HAP-1 (cell line): ENCODE measurements at regions not wholly inside any gene's neighbourhood (a gene's known extent, or its start where the extent isn't known, plus 50 kb on each side); places are given as distances from the start of the nearest gene placed in this dataset.

Source experiments
- DNase-seq, 2 experiments: peaks; one replicate each; pipeline ENCODE4 v3.0.0-alpha.2; 2016 to 2020; ENCODE audit warnings: low spot score in 2 of 2
- H3K27me3 ChIP-seq: fragments of 250-450 bp; sonication (Bioruptor Pico); 2 replicates; pipeline ENCODE4 v1.5.1; 2020; ENCODE audit warnings: low read depth, mild to moderate bottlenecking, moderate library complexity
- H3K36me3 ChIP-seq: fragments of 250-450 bp; sonication (Bioruptor Pico); replicated peaks from 2 replicates; pipeline ENCODE4 v1.5.1; 2020; ENCODE audit warnings: mild to moderate bottlenecking
- H3K4me1 ChIP-seq: fragments of 250-450 bp; sonication (Bioruptor Pico); 2 replicates; pipeline ENCODE4 v1.5.1; 2020; ENCODE audit warnings: mild to moderate bottlenecking
- H3K4me3 ChIP-seq: fragments of 250-450 bp; sonication (Bioruptor Pico); 2 replicates; pipeline ENCODE4 v1.5.1; 2020; ENCODE audit warnings: mild to moderate bottlenecking, moderate library complexity
- H3K9me3 ChIP-seq: fragments of 250-450 bp; sonication (Bioruptor Pico); 2 replicates; pipeline ENCODE4 v1.5.1; 2020; ENCODE audit warnings: mild to moderate bottlenecking, moderate library complexity
- in situ Hi-C: fragments of 300-500 bp; cut with MboI; formaldehyde crosslinking; loops from 3 replicates; pipeline ENCODE4 v1.14.3; 2020; ENCODE audit warnings: low sequenced_read_pairs, inconsistent platforms, mixed read lengths

- in situ Hi-C loops = no loop called here
- 0 out of 2 replicates have a peak, but pooled peaks cover 2% of the 10 kb centered on the region for H3K4me1 ChIP-seq
Measured at GRCh38 chr20:50428097-50428828, 81.9 kb upstream of the PTPN1 start.

GRCh38 chr20:50429412-50429811 is 80.8 kb upstream of the PTPN1 start:
- Histone ChIP-seq H3K9me3 (no peaks in the 10 kb centered on the region), H3K36me3 (no peaks in the 10 kb centered on the region), H3K4me3 (no peak overlapping the region), H3K27me3 (peaks cover 4% of the 10 kb centered on the region; the same call in 1 of the 2 replicates), H3K4me1 (0 out of 2 replicates have a peak, but pooled peaks cover under 1% of the 10 kb centered on the region)
- in situ Hi-C loops = no loop called here
- DNase-seq = no peak

More at GRCh38 chr20:50428097-50428828, 81.9 kb upstream of the PTPN1 start:
- no peak for DNase-seq
- H3K27me3 ChIP-seq = peaks cover 4% of the 10 kb centered on the region; the same call in 1 of the 2 replicates
- H3K36me3 ChIP-seq = no peaks in the 10 kb centered on the region
- no peaks in the 10 kb centered on the region for H3K9me3 ChIP-seq
- no peak overlapping the region for H3K4me3 ChIP-seq

DNA sequence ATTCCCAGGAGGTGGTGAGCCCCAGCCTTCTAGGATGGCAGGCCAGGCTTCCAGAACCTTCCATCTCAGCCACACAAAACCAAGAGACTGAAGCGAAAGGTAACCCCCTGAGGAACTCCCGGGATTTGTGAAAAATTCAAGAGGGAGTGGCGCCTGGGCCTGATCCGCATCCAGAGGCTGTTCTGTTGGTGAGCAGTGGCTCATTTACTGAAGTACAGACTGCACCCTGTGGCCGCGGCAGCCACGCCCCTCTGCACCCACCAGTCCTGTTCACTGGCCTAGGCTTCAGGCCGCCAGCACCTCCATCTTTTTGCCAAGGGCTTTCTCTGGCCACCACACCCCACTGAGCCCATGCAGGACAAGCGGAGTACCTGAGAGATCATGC is 79.1 kb upstream of the PTPN1 start:
- H3K4me1 ChIP-seq = no peaks in the 10 kb centered on the region

DNA sequence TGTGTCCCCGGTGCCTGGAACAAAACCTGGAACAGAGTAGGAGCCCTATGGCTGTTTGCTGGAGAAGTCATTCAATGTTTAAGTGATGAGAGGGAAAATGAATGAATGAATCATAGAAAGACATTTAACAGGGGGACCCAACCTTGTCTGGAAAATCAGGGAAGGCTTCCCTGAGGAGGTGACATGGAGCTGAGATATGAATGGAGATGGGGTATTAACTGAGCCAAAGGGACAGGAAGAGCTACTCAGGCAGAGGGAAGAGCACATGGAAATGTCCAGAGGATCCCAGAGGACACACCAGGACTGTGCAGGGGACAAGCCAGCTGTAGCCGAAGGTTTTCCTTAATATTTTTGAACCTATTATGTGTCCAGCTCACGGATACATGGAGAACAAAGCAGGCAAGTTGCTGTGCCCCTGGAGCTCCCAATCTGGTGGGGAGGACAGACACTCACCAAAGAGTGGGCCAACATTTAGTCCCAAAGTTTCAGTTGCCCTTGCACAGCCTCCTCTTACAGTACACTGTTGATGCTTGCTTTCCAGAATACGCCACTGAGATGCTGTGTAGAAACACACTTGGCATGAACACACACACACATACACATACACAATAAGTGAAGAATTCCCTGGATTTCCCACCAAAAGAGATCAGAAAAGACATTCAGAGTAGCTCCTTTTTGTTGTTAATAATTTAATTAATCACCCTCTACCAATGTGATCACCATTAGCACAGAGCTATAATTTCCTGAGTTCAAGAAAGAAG is 77.0 kb upstream of the PTPN1 start:
- Histone ChIP-seq H3K27me3 (peaks cover 4% of the 10 kb centered on the region; the same call in 1 of the 2 replicates), H3K4me1 (no peaks in the 10 kb centered on the region), H3K4me3 (no peak overlapping the region), H3K9me3 (no peaks in the 10 kb centered on the region), H3K36me3 (no peaks in the 10 kb centered on the region)
- no peak for DNase-seq
- in situ Hi-C loops = no loop called here

More for the DNA sequence above, 79.1 kb upstream of the PTPN1 start:
- H3K36me3 ChIP-seq = no peaks in the 10 kb centered on the region
- in situ Hi-C loops = no loop called here
- H3K27me3 ChIP-seq = peaks cover 4% of the 10 kb centered on the region; the same call in 1 of the 2 replicates
- no peak for DNase-seq
- H3K4me3 ChIP-seq = no peak overlapping the region
- H3K9me3 ChIP-seq = no peaks in the 10 kb centered on the region

DNA sequence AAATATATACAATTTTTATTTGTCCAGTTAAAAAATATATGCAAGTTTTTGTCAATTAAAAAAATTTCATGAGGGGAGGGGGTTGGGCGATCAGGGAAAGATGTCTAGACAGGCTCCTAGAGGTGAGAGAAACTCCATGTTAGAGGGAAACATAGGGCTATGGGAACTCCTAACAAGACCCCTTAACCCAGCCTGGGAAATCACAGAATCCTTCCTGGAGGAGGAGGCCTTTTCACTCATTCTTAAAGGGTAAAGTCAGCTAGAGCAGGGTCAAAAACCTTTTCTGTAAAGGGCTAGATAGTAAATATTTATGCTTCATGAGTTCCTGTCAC is 75.9 kb upstream of the PTPN1 start:
- no peaks in the 10 kb centered on the region for H3K36me3 ChIP-seq
- H3K4me3 ChIP-seq = no peak overlapping the region
- in situ Hi-C loops = no loop called here
- no peaks in the 10 kb centered on the region for H3K9me3 ChIP-seq
- H3K27me3 ChIP-seq = no peaks in the 10 kb centered on the region
- H3K4me1 ChIP-seq = no peaks in the 10 kb centered on the region
- no peak for DNase-seq

GRCh38 chr20:50434653-50435396 is 75.4 kb upstream of the PTPN1 start:
- H3K4me1 ChIP-seq = no peaks in the 10 kb centered on the region
- no peaks in the 10 kb centered on the region for H3K27me3 ChIP-seq
- DNase-seq = no peak
- in situ Hi-C loops = no loop called here
- no peaks in the 10 kb centered on the region for H3K9me3 ChIP-seq
- H3K36me3 ChIP-seq = no peaks in the 10 kb centered on the region
- H3K4me3 ChIP-seq = no peak overlapping the region

GRCh38 chr20:50435397-50436051 is 74.7 kb upstream of the PTPN1 start:
- Histone ChIP-seq H3K36me3 (no peaks in the 10 kb centered on the region), H3K27me3 (no peaks in the 10 kb centered on the region), H3K4me1 (no peaks in the 10 kb centered on the region), H3K4me3 (no peak overlapping the region), H3K9me3 (no peaks in the 10 kb centered on the region)
- in situ Hi-C loops = no loop called here
- DNase-seq = no peak

- no peak overlapping the region for H3K4me3 ChIP-seq
- no peaks in the 10 kb centered on the region for H3K27me3 ChIP-seq
- no peaks in the 10 kb centered on the region for H3K4me1 ChIP-seq
- DNase-seq = no peak
- H3K9me3 ChIP-seq = no peaks in the 10 kb centered on the region
- no peaks in the 10 kb centered on the region for H3K36me3 ChIP-seq
- in situ Hi-C loops = no loop called here
Measured at GRCh38 chr20:50436052-50436656, 74.0 kb upstream of the PTPN1 start.

DNA sequence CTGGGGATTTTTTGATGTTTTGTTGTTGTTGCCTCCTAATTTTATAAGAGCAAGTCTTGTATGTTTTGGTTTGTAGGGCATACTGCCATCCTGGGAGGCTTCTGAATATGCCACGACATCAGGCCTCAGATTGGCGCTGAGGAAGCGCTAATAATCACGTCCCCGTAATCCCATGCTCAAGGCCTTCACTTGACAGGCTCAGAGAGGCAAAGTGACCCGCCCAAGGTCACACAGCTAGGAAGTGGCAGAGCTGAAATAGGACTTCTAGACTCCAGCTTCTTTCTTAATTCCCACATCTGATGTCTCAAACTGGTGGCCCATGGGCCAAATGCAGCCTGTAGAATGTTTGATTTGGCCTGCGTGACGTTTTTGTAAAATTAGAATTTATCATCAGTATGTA is 73.5 kb upstream of the PTPN1 start:
- in situ Hi-C loops = no loop called here

DNA sequence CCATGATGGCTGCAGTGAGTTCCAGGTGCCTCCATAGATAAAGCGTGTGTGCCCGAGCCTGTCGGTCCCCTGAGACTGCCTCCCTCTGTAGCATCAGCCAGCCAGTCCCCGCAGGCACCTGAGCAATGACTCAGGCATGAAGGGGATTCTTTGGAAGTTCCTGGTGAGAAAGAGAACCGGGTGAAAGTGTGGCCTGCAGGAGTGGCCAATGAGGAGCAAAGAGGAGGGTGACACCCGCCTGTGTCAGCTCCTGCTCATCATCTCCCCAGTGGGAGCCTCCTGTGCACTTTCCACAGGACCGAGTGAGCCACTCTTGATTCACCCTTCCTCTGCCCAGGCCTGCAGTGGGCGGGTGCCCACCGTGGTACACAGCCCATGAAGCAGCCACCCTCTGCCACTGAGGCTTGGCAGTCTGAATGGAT is 71.2 kb upstream of the PTPN1 start:
- H3K27me3 ChIP-seq = no peaks in the 10 kb centered on the region
- DNase-seq = no peak
- no peaks in the 10 kb centered on the region for H3K36me3 ChIP-seq
- in situ Hi-C loops = no loop called here
- H3K9me3 ChIP-seq = no peaks in the 10 kb centered on the region
- H3K4me1 ChIP-seq = no peaks in the 10 kb centered on the region
- H3K4me3 ChIP-seq = no peak overlapping the region

More for the DNA sequence above, 73.5 kb upstream of the PTPN1 start:
- DNase-seq = no peak
- H3K4me3 ChIP-seq = no peak overlapping the region
- H3K4me1 ChIP-seq = no peaks in the 10 kb centered on the region
- H3K27me3 ChIP-seq = no peaks in the 10 kb centered on the region
- no peaks in the 10 kb centered on the region for H3K36me3 ChIP-seq
- H3K9me3 ChIP-seq = no peaks in the 10 kb centered on the region

DNA sequence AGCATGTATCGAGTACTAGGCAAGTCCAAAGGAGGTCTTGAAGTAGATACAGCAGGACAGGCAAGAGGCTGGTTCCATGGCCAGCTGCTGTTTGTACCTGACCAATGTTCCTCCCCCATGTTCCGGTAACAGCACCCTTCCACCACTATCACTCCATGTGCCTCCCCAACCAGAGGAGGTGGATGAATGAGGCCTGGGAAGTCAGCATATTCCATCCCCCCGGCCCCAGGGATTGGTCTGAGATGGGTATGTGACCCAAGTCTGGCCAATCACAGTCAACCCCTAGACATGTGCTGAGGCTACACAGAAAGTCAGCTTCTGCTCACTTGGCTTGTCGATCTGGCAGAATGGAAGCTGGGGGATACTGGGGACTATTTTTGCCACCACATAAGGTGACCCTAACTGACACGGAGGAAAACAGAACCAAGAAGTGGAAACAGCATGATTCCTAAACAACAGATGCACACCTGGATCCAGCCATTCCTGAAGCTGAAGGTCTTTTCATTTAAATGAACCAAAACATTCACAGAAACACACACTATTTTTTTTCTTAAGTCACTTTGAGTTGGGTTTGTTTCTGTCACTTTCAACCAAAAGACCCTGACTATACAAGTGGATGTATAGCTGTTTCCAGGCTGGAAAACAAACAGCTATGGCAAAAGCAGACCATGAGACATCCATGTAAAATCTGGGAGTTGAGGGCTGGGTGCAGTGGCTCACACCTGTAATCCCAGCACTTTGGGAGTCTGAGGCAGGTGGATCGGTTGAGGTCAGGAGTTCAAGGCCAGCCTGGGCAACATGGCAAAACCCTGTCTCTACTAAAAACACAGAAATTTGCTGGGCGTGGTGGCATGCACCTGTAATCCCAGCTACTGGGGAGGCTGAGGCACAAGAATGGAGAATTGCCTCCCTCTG is 70.4 kb upstream of the PTPN1 start:
- no peaks in the 10 kb centered on the region for H3K4me1 ChIP-seq
- in situ Hi-C loops = no loop called here
- H3K4me3 ChIP-seq = no peak overlapping the region
- H3K36me3 ChIP-seq = no peaks in the 10 kb centered on the region
- no peaks in the 10 kb centered on the region for H3K27me3 ChIP-seq
- H3K9me3 ChIP-seq = no peaks in the 10 kb centered on the region
- DNase-seq = no peak

DNA sequence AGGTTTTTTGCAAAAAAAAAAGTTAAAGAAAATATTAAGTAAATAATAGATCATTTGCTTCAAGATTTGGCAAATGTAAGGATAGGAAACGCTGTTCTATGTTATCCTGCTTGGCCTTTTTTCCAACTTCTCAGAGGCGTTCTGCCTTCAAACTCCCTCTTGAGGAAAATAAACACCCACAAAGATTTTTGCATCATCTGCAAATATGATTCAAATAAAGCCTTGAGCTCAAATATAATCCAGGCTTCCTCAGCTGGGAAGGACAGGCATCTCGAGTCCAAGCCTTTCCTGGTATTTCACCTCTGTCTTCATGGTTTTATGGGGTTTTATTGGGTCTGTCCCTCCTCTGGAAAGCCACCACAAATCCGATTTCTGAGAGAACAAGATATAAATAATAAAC is 67.7 kb upstream of the PTPN1 start:
- no peaks in the 10 kb centered on the region for H3K4me1 ChIP-seq
- in situ Hi-C loops = no loop called here
- no peaks in the 10 kb centered on the region for H3K27me3 ChIP-seq
- DNase-seq = no peak
- no peaks in the 10 kb centered on the region for H3K9me3 ChIP-seq
- no peak overlapping the region for H3K4me3 ChIP-seq
- no peaks in the 10 kb centered on the region for H3K36me3 ChIP-seq
